ENCODE measurements at regions not wholly inside any gene's neighbourhood (a gene's known extent, or its start where the extent isn't known, plus 50 kb on each side); places are given as distances from the start of the nearest gene placed in this dataset.

GRCh38 chr7:17396692-17397091 is 98.2 kb downstream of the AHR start:
- Histone ChIP-seq H3K4me3 (ENCODE audit: low read depth, low read length) (no peak overlapping the region), H3K9me3 (0 out of 2 replicates have a peak, but pooled peaks cover 3% of the 10 kb centered on the region), H3K36me3 (no peaks in the 10 kb centered on the region), H3K4me1 (no peaks in the 10 kb centered on the region), H3K27me3 (no peaks in the 10 kb centered on the region; the same call in 1 of the 2 replicates)
- no peak for DNase-seq
- TF ChIP-seq CTCF (IDR thresholded peaks at IDR 0.05; ENCODE audit: low read depth, low read length) = no peak

DNA sequence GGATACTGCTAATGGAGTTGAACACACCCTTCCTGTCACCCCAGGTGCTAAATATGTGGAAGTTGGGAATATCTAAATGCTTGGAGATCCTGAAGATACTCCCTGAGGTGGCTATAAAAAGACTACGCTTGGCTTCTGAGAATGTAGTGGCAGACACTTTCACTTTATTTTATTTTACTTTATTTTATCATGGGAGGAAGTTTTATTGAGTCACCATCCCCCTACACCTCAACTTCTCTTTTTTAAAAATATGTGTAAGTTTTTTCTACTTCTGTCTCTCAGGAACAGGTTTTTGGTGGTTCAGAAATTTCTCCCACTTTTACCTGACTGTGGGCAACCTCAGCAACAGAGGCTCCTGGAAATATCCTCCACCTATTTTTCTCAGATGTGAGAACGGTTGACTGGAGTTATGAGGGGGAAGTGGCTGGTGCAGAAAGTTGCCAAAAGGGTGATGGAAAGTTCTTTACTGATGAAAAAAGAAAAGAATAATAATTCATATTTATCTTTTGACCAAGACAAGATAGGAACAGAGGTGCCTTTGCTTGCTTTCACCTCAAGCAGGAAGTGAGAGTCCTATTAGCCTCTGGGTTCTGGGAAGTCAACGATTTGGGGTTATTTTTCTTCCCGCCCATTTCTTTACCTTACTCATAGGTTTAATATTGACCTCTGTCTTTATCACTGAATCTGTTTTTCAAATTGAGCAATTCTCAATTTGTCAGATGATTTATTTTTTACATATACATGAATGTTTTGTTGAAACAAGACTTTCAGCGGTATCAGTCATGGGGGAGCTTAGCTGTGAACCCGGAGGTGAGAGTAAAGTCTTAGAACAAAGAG is 103.6 kb downstream of the AHR start:
- TF ChIP-seq CTCF (IDR thresholded peaks at IDR 0.05; ENCODE audit: low read depth, low read length) = no peak

GRCh38 chr7:17402628-17403278 is 104.3 kb downstream of the AHR start:
- H3K36me3 ChIP-seq = no peaks in the 10 kb centered on the region
- no peaks in the 10 kb centered on the region; the same call in 1 of the 2 replicates for H3K27me3 ChIP-seq
- H3K4me3 ChIP-seq (ENCODE audit: low read depth, low read length) = no peak overlapping the region
- no peak for TF ChIP-seq CTCF (IDR thresholded peaks at IDR 0.05; ENCODE audit: low read depth, low read length)
- H3K9me3 ChIP-seq = no peaks in the 10 kb centered on the region
- no peaks in the 10 kb centered on the region for H3K4me1 ChIP-seq
- no peak for DNase-seq

More for the DNA sequence above, 103.6 kb downstream of the AHR start:
- Histone ChIP-seq H3K36me3 (no peaks in the 10 kb centered on the region), H3K9me3 (no peaks in the 10 kb centered on the region), H3K4me1 (no peaks in the 10 kb centered on the region), H3K27me3 (no peaks in the 10 kb centered on the region; the same call in 1 of the 2 replicates), H3K4me3 (ENCODE audit: low read depth, low read length) (no peak overlapping the region)
- no peak for DNase-seq

DNA sequence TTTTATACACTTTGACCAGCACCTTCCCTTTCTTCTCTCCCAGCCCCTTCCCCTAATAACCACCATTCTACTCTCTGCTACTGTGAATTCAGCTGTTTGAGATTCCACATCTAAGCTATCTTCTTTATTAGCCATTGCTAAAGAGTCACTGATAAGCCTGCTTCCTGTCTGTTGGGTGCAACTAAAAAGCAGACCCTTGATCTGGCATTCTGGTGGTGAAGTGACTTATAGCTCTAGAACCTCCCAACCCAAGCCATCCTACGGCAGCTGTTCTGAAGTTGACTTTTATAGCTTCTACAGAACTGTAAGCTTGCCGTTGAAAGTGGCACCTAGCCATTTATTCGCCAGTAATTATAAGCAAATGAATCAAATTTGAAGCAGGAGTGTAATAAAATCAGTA is 105.6 kb downstream of the AHR start:
- H3K4me3 ChIP-seq (ENCODE audit: low read depth, low read length) = no peak overlapping the region
- no peaks in the 10 kb centered on the region for H3K36me3 ChIP-seq
- H3K9me3 ChIP-seq = no peaks in the 10 kb centered on the region
- H3K27me3 ChIP-seq = no peaks in the 10 kb centered on the region
- no peak for TF ChIP-seq CTCF (IDR thresholded peaks at IDR 0.05; ENCODE audit: low read depth, low read length)
- no peak for DNase-seq
- H3K4me1 ChIP-seq = no peaks in the 10 kb centered on the region

- no peaks in the 10 kb centered on the region for H3K27me3 ChIP-seq
- no peaks in the 10 kb centered on the region for H3K9me3 ChIP-seq
- H3K4me1 ChIP-seq = no peaks in the 10 kb centered on the region
- TF ChIP-seq CTCF (IDR thresholded peaks at IDR 0.05; ENCODE audit: low read depth, low read length) = no peak
- H3K36me3 ChIP-seq = no peaks in the 10 kb centered on the region
- no peak for DNase-seq
- H3K4me3 ChIP-seq (ENCODE audit: low read depth, low read length) = no peak overlapping the region
These were observed 107.3 kb downstream of the AHR start for GRCh38 chr7:17405786-17406185.

- DNase-seq = no peak
- Histone ChIP-seq H3K4me3 (ENCODE audit: low read depth, low read length) (no peak overlapping the region), H3K4me1 (no peaks in the 10 kb centered on the region), H3K27me3 (no peaks in the 10 kb centered on the region), H3K9me3 (no peaks in the 10 kb centered on the region), H3K36me3 (no peaks in the 10 kb centered on the region)
- no peak for TF ChIP-seq CTCF (IDR thresholded peaks at IDR 0.05; ENCODE audit: low read depth, low read length)
These were observed 108.3 kb downstream of the AHR start for GRCh38 chr7:17406738-17407137.
